ENCODE measurements at regions not wholly inside any gene's neighbourhood (a gene's known extent, or its start where the extent isn't known, plus 50 kb on each side); places are given as distances from the start of the nearest gene placed in this dataset.
"Not testable (repeated sequence)": the region's sequence is repeated elsewhere in the genome, so short reads cannot be mapped to it uniquely, and the experiment has no call there.

DNA sequence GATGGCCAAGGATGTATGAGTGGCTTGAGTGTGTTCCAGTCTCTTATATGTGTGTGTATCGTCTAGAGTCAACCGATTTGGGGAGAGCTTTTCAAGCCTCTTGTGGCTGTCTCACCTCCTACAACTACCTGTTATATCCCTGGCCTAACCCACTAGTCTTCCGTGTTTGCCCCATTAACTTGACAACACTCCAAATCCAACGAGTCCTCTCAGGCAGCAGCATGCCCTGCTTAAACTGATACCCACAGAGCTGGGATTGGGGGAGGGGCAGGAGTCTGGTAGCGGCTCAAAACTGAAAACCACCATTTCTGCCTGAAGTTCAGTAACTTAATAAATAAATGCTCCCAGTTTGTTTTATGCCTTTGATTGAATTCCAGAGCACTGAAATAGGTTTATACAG lies 91.7 kb upstream of the NUTM2F start:
- TF ChIP-seq, protein P1, sequence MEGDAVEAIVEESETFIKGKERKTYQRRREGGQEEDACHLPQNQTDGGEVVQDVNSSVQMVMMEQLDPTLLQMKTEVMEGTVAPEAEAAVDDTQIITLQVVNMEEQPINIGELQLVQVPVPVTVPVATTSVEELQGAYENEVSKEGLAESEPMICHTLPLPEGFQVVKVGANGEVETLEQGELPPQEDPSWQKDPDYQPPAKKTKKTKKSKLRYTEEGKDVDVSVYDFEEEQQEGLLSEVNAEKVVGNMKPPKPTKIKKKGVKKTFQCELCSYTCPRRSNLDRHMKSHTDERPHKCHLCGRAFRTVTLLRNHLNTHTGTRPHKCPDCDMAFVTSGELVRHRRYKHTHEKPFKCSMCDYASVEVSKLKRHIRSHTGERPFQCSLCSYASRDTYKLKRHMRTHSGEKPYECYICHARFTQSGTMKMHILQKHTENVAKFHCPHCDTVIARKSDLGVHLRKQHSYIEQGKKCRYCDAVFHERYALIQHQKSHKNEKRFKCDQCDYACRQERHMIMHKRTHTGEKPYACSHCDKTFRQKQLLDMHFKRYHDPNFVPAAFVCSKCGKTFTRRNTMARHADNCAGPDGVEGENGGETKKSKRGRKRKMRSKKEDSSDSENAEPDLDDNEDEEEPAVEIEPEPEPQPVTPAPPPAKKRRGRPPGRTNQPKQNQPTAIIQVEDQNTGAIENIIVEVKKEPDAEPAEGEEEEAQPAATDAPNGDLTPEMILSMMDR (IDR thresholded peaks at IDR 0.05) = not testable (repeated sequence)
- not testable (repeated sequence) for TF ChIP-seq POLR2AphosphoS5 (IDR thresholded peaks at IDR 0.05)

All from sigmoid colon (tissue), 4 donors.